Activated CD8-positive, alpha-beta T cell treated with anti-CD3 and anti-CD28 coated beads for 36 hours (primary cell): ENCODE measurements at regions not wholly inside any gene's neighbourhood (a gene's known extent, or its start where the extent isn't known, plus 50 kb on each side); places are given as distances from the start of the nearest gene placed in this dataset.
"Not testable (repeated sequence)": the region's sequence is repeated elsewhere in the genome, so short reads cannot be mapped to it uniquely, and the experiment has no call there.

ENCODE experiments used
- ATAC-seq: fragments of 200-7000 bp; cut with Tn5 transposase; one replicate; pipeline ENCODE4 v1.10.0; 2021; ENCODE audit warnings: mild to moderate bottlenecking, moderate library complexity
- CTCF ChIA-PET: fragments of 350-600 bp; sonication (Branson Sonifier 250); formaldehyde crosslinking; loops from one replicate; lab custom pipeline; 2021; ENCODE audit warnings: antibody characterized with exemption; lab: Charles Lee
- POLR2A ChIA-PET: fragments of 350-600 bp; sonication (Branson Sonifier 250); formaldehyde crosslinking; loops from one replicate; lab custom pipeline; 2021; ENCODE audit warnings: antibody characterized with exemption; lab: Charles Lee
- DNase-seq: peaks from one replicate; pipeline ENCODE4 v3.0.0-alpha.2; 2020
- H3K27ac Mint-ChIP-seq: one replicate; pipeline ENCODE4 v1.8.0; 2021; ENCODE audit warnings: mild to moderate bottlenecking, mixed read lengths
- H3K27me3 Mint-ChIP-seq: one replicate; pipeline ENCODE4 v1.8.0; 2021; ENCODE audit warnings: mixed read lengths
- H3K36me3 Mint-ChIP-seq: one replicate; pipeline ENCODE4 v1.8.0; 2021; ENCODE audit warnings: low read depth, mixed read lengths
- H3K4me1 Mint-ChIP-seq: one replicate; pipeline ENCODE4 v1.8.0; 2021; ENCODE audit warnings: low read depth, mixed read lengths
- H3K4me3 Mint-ChIP-seq: one replicate; pipeline ENCODE4 v1.8.0; 2021; ENCODE audit warnings: mild to moderate bottlenecking, moderate library complexity, mixed read lengths
- H3K9me3 Mint-ChIP-seq: one replicate; pipeline ENCODE4 v1.8.0; 2021; ENCODE audit warnings: mixed read lengths
- intact Hi-C: fragments of 100-400 bp; cut with micrococcal nuclease; formaldehyde crosslinking; loops from one replicate; pipeline ENCODE4 v1.10.0; 2022
- TF ChIP-seq, protein P1 (sequence below): fragments of 200-600 bp; IDR thresholded peaks from one replicate; pipeline ENCODE4 v1.8.0; 2022; ENCODE audit warnings: antibody characterized with exemption, mild to moderate bottlenecking

DNA sequence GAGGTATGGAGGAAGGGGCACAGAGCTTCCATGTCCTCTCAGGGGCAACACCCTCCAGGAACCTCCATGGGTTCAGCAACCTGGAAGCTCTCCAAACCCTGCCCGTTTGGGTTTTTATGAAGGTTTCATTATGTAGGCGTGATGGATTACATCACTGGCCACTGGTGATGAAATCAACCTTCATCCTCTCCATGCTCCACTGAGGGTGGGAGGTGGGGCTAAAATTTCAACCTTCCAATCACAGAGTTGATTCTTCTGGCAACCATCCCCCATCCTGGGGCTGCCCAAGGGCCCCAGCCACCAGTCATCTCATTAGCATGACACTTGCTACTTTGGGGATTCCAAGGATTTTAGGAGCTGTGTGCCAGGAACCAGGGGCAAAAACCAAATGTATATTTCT, 90.1 kb downstream of the TEX36 start:
- intact Hi-C loops, result no loop called here
- H3K36me3 Mint-ChIP-seq, result peaks cover 1% of the 10 kb centered on the region
- no peak for ATAC-seq
- TF ChIP-seq, protein P1, sequence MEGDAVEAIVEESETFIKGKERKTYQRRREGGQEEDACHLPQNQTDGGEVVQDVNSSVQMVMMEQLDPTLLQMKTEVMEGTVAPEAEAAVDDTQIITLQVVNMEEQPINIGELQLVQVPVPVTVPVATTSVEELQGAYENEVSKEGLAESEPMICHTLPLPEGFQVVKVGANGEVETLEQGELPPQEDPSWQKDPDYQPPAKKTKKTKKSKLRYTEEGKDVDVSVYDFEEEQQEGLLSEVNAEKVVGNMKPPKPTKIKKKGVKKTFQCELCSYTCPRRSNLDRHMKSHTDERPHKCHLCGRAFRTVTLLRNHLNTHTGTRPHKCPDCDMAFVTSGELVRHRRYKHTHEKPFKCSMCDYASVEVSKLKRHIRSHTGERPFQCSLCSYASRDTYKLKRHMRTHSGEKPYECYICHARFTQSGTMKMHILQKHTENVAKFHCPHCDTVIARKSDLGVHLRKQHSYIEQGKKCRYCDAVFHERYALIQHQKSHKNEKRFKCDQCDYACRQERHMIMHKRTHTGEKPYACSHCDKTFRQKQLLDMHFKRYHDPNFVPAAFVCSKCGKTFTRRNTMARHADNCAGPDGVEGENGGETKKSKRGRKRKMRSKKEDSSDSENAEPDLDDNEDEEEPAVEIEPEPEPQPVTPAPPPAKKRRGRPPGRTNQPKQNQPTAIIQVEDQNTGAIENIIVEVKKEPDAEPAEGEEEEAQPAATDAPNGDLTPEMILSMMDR, result no peak
- ChIA-PET POLR2A (no interaction called here), CTCF (no interaction called here)
- no peak overlapping the region for H3K27ac Mint-ChIP-seq
- peaks cover 11% of the 10 kb centered on the region for H3K9me3 Mint-ChIP-seq
- no peak for DNase-seq
- peaks cover under 1% of the 10 kb centered on the region for H3K27me3 Mint-ChIP-seq
- H3K4me1 Mint-ChIP-seq, result no peaks in the 10 kb centered on the region
- no peak overlapping the region for H3K4me3 Mint-ChIP-seq

DNA sequence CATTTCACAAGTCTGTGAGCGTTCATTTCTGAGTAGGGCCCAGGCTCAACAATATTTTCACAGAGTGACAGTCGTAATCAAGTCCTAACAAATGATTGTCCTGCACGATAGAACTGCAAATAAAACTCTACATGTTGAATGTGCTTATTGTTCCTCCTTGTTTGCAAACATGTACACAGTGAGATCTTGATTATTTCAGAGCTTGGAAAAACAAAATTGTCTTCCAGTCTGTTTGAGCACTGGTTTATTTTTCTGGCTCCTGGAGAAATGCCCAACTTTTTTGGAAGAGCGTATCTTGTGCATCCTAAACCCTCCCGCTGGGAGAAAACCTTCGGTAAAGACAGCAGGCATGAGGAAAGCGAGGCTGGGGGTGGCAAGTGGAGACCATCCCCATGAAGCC, 91.1 kb downstream of the TEX36 start:
- no peak for ATAC-seq
- H3K27me3 Mint-ChIP-seq, result peaks cover 2% of the 10 kb centered on the region
- peaks cover 1% of the 10 kb centered on the region for H3K36me3 Mint-ChIP-seq
- no peak overlapping the region for H3K27ac Mint-ChIP-seq
- no peak for DNase-seq
- no peaks in the 10 kb centered on the region for H3K4me1 Mint-ChIP-seq
- H3K4me3 Mint-ChIP-seq, result no peak overlapping the region
- intact Hi-C loops, result no loop called here
- POLR2A ChIA-PET, result no interaction called here
- TF ChIP-seq, protein P1, result no peak
- CTCF ChIA-PET, result no interaction called here
- peaks cover 9% of the 10 kb centered on the region for H3K9me3 Mint-ChIP-seq

DNA sequence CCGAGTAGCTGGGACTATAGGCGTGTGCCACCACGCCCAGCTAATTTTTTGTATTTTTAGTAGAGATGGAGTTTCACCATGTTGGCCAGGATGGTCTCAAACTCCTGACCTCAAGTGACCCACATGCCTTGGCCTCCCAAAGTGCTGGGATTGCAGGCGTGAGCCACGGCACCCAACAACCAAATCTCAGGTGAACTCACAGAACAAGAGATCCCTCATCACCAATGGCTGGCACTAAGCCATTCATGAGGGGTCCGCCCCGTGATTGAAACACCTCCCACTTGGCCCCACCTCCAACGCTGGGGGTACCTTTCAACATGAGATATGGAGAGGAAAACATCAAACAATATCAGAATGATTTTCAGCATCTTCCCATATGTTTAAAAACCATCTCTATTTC, 94.2 kb downstream of the TEX36 start:
- H3K27ac Mint-ChIP-seq, H3K9me3 Mint-ChIP-seq, DNase-seq, POLR2A ChIA-PET, H3K4me1 Mint-ChIP-seq, CTCF ChIA-PET, H3K36me3 Mint-ChIP-seq, intact Hi-C loops, ATAC-seq, H3K4me3 Mint-ChIP-seq, H3K27me3 Mint-ChIP-seq: not testable (repeated sequence)

DNA sequence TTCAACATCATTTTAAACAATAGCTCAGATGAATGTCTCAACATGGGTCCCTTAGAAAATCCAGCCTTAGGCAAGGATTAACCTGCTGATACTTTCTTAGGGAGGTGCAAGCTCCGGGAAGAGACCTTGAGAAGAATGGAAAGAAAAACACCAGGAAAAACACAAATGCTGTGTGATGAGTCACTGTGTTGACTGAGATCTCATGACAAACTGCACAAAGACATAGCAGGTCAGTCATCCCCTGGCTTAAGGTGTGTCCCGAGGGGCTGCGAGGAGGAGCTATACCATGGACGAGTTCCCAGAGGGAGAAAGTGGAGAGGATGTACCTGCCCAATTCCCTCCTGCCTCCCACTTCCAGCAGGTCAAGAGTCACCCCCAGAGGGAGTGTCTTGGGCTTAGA, 98.0 kb downstream of the TEX36 start:
- POLR2A ChIA-PET, result no interaction called here
- no peak for DNase-seq
- H3K4me3 Mint-ChIP-seq, result no peak overlapping the region
- no peaks in the 10 kb centered on the region for H3K36me3 Mint-ChIP-seq
- CTCF ChIA-PET, result interaction anchor here (1.3 kb wide), 1 partner anchor 14 kb away, joined by 3 read pairs; no protein-coding TSS in a partner anchor
- intact Hi-C loops, result no loop called here
- H3K4me1 Mint-ChIP-seq, result no peaks in the 10 kb centered on the region
- no peaks in the 10 kb centered on the region for H3K9me3 Mint-ChIP-seq
- no peak for ATAC-seq
- TF ChIP-seq, protein P1, result no peak
- H3K27me3 Mint-ChIP-seq, result peaks cover 2% of the 10 kb centered on the region
- H3K27ac Mint-ChIP-seq, result no peak overlapping the region

DNA sequence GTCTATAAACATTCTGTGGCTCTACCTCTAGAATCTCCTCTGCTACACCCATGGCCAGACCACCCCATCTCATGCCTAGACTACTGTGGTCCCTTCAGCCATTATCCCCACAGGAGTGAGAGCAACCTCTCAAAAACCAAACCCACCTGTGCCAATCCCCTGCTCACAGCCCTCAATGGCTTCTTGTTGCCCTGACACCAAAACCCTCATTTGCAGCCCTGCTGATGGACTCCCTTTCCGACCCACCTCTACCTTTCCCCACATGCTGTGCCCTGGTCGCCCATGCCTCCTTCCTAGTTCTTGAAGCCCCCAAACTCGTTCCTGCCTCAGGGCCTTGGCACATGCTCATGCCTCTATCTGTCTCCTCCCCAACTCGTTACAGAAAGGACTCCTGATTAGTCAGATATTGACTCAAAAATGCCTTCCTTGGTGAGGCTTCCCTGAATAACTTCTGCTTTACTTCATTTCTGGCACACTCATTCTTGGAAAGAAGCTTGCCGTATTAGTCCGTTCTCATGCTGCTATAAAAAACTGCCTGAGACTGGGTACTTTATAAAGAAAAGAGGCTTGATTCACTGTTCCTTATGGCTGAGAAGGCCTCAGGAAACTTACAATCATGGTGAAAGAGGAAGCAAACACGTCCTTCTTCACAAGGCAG, 104.2 kb downstream of the TEX36 start:
- ATAC-seq, result no peak
- no peaks in the 10 kb centered on the region for H3K36me3 Mint-ChIP-seq

More for the DNA sequence above, 104.2 kb downstream of the TEX36 start:
- CTCF ChIA-PET, result no interaction called here
- intact Hi-C loops, result no loop called here
- Mint-ChIP-seq H3K27ac (no peak overlapping the region), H3K9me3 (peaks cover 6% of the 10 kb centered on the region), H3K4me1 (no peaks in the 10 kb centered on the region), H3K4me3 (no peak overlapping the region), H3K27me3 (no peaks in the 10 kb centered on the region)
- TF ChIP-seq, protein P1, result no peak
- no peak for DNase-seq
- POLR2A ChIA-PET, result no interaction called here
